ENCODE measurements at regions not wholly inside any gene's neighbourhood (a gene's known extent, or its start where the extent isn't known, plus 50 kb on each side); places are given as distances from the start of the nearest gene placed in this dataset.

- no peaks in the 10 kb centered on the region for H3K36me3 ChIP-seq (replicated peaks in 1 of 2; ENCODE audit: control extremely low read depth in 1 of 2, control insufficient read depth in 1 of 2, extremely low read depth in 1 of 2, insufficient read depth in 2 of 2, low read length in 1 of 2)
- H3K4me3 ChIP-seq (ENCODE audit: control extremely low read depth in 1 of 5, extremely low read depth in 1 of 5, insufficient read depth in 1 of 5, low read depth in 2 of 5, low read length in 4 of 5): no peak overlapping the region
- H3K27ac ChIP-seq (ENCODE audit: low read length in 2 of 2): no peak overlapping the region
- Mint-ChIP-seq H3K27ac (no peak overlapping the region), H3K9me3 (ENCODE audit: insufficient read depth) (no peaks in the 10 kb centered on the region), H3K27me3 (no peaks in the 10 kb centered on the region), H3K4me3 (no peak overlapping the region), H3K4me1 (no peaks in the 10 kb centered on the region)
- H3K4me2 ChIP-seq (replicated peaks; ENCODE audit: low read depth, low read length, poor library complexity, severe bottlenecking): no peak overlapping the region
- no peak overlapping the region for H3K9ac ChIP-seq (ENCODE audit: low read length)
- CTCF ChIA-PET: no interaction called here
- no peaks in the 10 kb centered on the region for H3K4me1 ChIP-seq (ENCODE audit: control insufficient read depth in 2 of 2, insufficient read depth in 2 of 2, low read length in 2 of 2)
- POLR2A ChIA-PET: no interaction called here
- no peaks in the 10 kb centered on the region for H3K9me3 ChIP-seq (ENCODE audit: control extremely low read depth in 1 of 3, control insufficient read depth in 2 of 3, insufficient read depth in 1 of 3, low read length in 2 of 3)
- WGBS (ENCODE audit: insufficient coverage): no CpG with 5 or more reads among the region's 7 CpGs
- H3K27me3 ChIP-seq (replicated peaks in 1 of 4; ENCODE audit: control extremely low read depth in 1 of 4, control insufficient read depth in 3 of 4, insufficient read depth in 4 of 4, low read length in 3 of 4): no peaks in the 10 kb centered on the region
- H3K79me2 ChIP-seq (ENCODE audit: control insufficient read depth, insufficient read depth, low read length): no peaks in the 10 kb centered on the region
- no peak for ATAC-seq (ENCODE audit: low read depth)
- DNase-seq: no peak
- no peak for TF ChIP-seq CTCF (IDR thresholded peaks at IDR 0.05)
- TF ChIP-seq EZH2 (IDR thresholded peaks at IDR 0.05; ENCODE audit: borderline replicate concordance, insufficient read depth, low read depth, low read length, poor library complexity, severe bottlenecking): no peak
- intact Hi-C loops (cut with micrococcal nuclease): no loop called here
- H2AFZ ChIP-seq (ENCODE audit: insufficient read depth, low read depth, low read length, poor library complexity, severe bottlenecking): no peak overlapping the region
- no peaks in the 10 kb centered on the region for H4K20me1 ChIP-seq (ENCODE audit: control insufficient read depth, insufficient read depth, low read length, poor library complexity, severe bottlenecking)
Measured at GRCh38 chrX:116277351-116278225, 107.0 kb downstream of the AGTR2 start.

GRCh38 chrX:116278826-116279225 lies 108.3 kb downstream of the AGTR2 start:
- no peak for ATAC-seq (ENCODE audit: low read depth)
- Histone ChIP-seq H3K36me3 (replicated peaks in 1 of 2; ENCODE audit: control extremely low read depth in 1 of 2, control insufficient read depth in 1 of 2, extremely low read depth in 1 of 2, insufficient read depth in 2 of 2, low read length in 1 of 2) (no peaks in the 10 kb centered on the region), H3K9ac (ENCODE audit: low read length) (no peak overlapping the region), H3K4me2 (replicated peaks; ENCODE audit: low read depth, low read length, poor library complexity, severe bottlenecking) (no peak overlapping the region), H3K9me3 (ENCODE audit: control extremely low read depth in 1 of 3, control insufficient read depth in 2 of 3, insufficient read depth in 1 of 3, low read length in 2 of 3) (no peaks in the 10 kb centered on the region), H3K27me3 (replicated peaks in 1 of 4; ENCODE audit: control extremely low read depth in 1 of 4, control insufficient read depth in 3 of 4, insufficient read depth in 4 of 4, low read length in 3 of 4) (no peaks in the 10 kb centered on the region), H2AFZ (ENCODE audit: insufficient read depth, low read depth, low read length, poor library complexity, severe bottlenecking) (no peak overlapping the region), H3K27ac (ENCODE audit: low read length in 2 of 2) (no peak overlapping the region), H3K4me1 (ENCODE audit: control insufficient read depth in 2 of 2, insufficient read depth in 2 of 2, low read length in 2 of 2) (no peaks in the 10 kb centered on the region), H4K20me1 (ENCODE audit: control insufficient read depth, insufficient read depth, low read length, poor library complexity, severe bottlenecking) (no peaks in the 10 kb centered on the region), H3K4me3 (ENCODE audit: control extremely low read depth in 1 of 5, extremely low read depth in 1 of 5, insufficient read depth in 1 of 5, low read depth in 2 of 5, low read length in 4 of 5) (no peak overlapping the region), H3K79me2 (ENCODE audit: control insufficient read depth, insufficient read depth, low read length) (no peaks in the 10 kb centered on the region)
- intact Hi-C loops (cut with micrococcal nuclease): no loop called here
- no peak overlapping the region for H3K27ac Mint-ChIP-seq
- no peak for TF ChIP-seq EZH2 (IDR thresholded peaks at IDR 0.05; ENCODE audit: borderline replicate concordance, insufficient read depth, low read depth, low read length, poor library complexity, severe bottlenecking)
- DNase-seq: no peak
- H3K27me3 Mint-ChIP-seq: no peaks in the 10 kb centered on the region
- CTCF ChIA-PET: no interaction called here
- WGBS (ENCODE audit: insufficient coverage): no CpG with 5 or more reads among the region's 3 CpGs
- no peak overlapping the region for H3K4me3 Mint-ChIP-seq
- H3K9me3 Mint-ChIP-seq (ENCODE audit: insufficient read depth): no peaks in the 10 kb centered on the region
- POLR2A ChIA-PET: no interaction called here
- no peaks in the 10 kb centered on the region for H3K4me1 Mint-ChIP-seq
